ENCODE measurements at regions not wholly inside any gene's neighbourhood (a gene's known extent, or its start where the extent isn't known, plus 50 kb on each side); places are given as distances from the start of the nearest gene placed in this dataset.
A peak's percentile ranks its signal among the peaks of the same experiment; 100 is the strongest.

GRCh38 chr21:36584980-36585940, 105.3 kb upstream of the CLDN14 start:
- Histone ChIP-seq H3K36me3 (no peaks in the 10 kb centered on the region), H3K27ac (no peak overlapping the region), H3K4me1 (no peaks in the 10 kb centered on the region), H3K4me3 (no peak overlapping the region), H3K9me3 (peaks cover 0 to 9% (median 0%) of the 10 kb centered on the region in 12 donors), H3K27me3 (peaks cover 0 to 17% (median 0%) of the 10 kb centered on the region in 9 donors)
- WGBS, 4 donors = 78 to 86% (median 84%) methylated on average over 6 of the region's 6 CpGs
- TF ChIP-seq CTCF (IDR thresholded peaks at IDR 0.05) (no peak), POLR2A (IDR thresholded peaks at IDR 0.05) (no peak)
- ATAC-seq (no peak), DNase-seq (no peak)
- intact Hi-C loops (cut with DNase I) = no loop called here

GRCh38 chr21:36587388-36587787, 107.5 kb upstream of the CLDN14 start:
- Histone ChIP-seq H3K4me1 (no peaks in the 10 kb centered on the region), H3K9me3 (peaks cover 0 to 9% (median 0%) of the 10 kb centered on the region in 12 donors), H3K27me3 (peaks cover 0 to 20% (median 0%) of the 10 kb centered on the region in 9 donors), H3K36me3 (no peaks in the 10 kb centered on the region), H3K27ac (no peak overlapping the region), H3K4me3 (no peak overlapping the region)
- no peak for DNase-seq
- TF ChIP-seq POLR2A (IDR thresholded peaks at IDR 0.05) (no peak), CTCF (IDR thresholded peaks at IDR 0.05) (no peak)
- 68 to 80% (median 74%) methylated on average over 8 of the region's 8 CpGs for WGBS, 4 donors
- ATAC-seq = no peak
- intact Hi-C loops (cut with DNase I) = no loop called here

- ATAC-seq (peak in 2 of 4 donors; percentile 55 to 57), DNase-seq (peak in 1 of 5 donors; percentile 38)
- no peaks in the 10 kb centered on the region for H3K4me1 ChIP-seq
- H3K27ac ChIP-seq = no peak overlapping the region
- no peaks in the 10 kb centered on the region for H3K36me3 ChIP-seq
- WGBS, 4 donors = 35 to 43% (median 41%) methylated on average over 10 of the region's 10 CpGs
- intact Hi-C loops (cut with DNase I) = no loop called here
- peaks cover 0 to 20% (median 0%) of the 10 kb centered on the region in 9 donors for H3K27me3 ChIP-seq
- TF ChIP-seq CTCF (IDR thresholded peaks at IDR 0.05) (peak in 10 of 12 donors; percentile 25 to 51 (median 29)), POLR2A (IDR thresholded peaks at IDR 0.05) (no peak)
- H3K9me3 ChIP-seq = peaks cover 0 to 9% (median 0%) of the 10 kb centered on the region in 12 donors
- no peak overlapping the region for H3K4me3 ChIP-seq
Observed at GRCh38 chr21:36589352-36589971, 109.5 kb upstream of the SIM2 start.

GRCh38 chr21:36591326-36591970, 107.5 kb upstream of the SIM2 start:
- no peak for DNase-seq
- H3K9me3 ChIP-seq = peaks cover 0 to 3% (median 0%) of the 10 kb centered on the region in 12 donors
- ATAC-seq = no peak
- H3K4me3 ChIP-seq = no peak overlapping the region
- 73 to 86% (median 78%) methylated on average over 16 of the region's 16 CpGs for WGBS, 4 donors
- TF ChIP-seq CTCF (IDR thresholded peaks at IDR 0.05) = no peak
- TF ChIP-seq POLR2A (IDR thresholded peaks at IDR 0.05) = no peak
- H3K27ac ChIP-seq = no peak overlapping the region
- H3K36me3 ChIP-seq = no peaks in the 10 kb centered on the region
- intact Hi-C loops (cut with DNase I) = no loop called here
- no peaks in the 10 kb centered on the region for H3K4me1 ChIP-seq
- peaks cover 0 to 30% (median 0%) of the 10 kb centered on the region in 9 donors for H3K27me3 ChIP-seq
